Uterus (tissue), 2 donors: ENCODE measurements at regions not wholly inside any gene's neighbourhood (a gene's known extent, or its start where the extent isn't known, plus 50 kb on each side); places are given as distances from the start of the nearest gene placed in this dataset.

Experiments used
- POLR2A ChIP-seq, 2 donors: fragments of 450-650 bp; IDR thresholded peaks; one replicate each; pipeline ENCODE4 v1.6.1; 2016; ENCODE audit warnings: antibody characterized with exemption in 2 of 2, mild to moderate bottlenecking in 1 of 2, moderate library complexity in 1 of 2
- TF ChIP-seq, protein P1 (sequence below), 4 experiments: fragments of 200-600 bp in 2 of 4; fragments of 450-650 bp in 2 of 4; sonication (generic) in 2 of 4; IDR thresholded peaks; one replicate each; pipeline ENCODE4 v1.5.1; 2016 to 2019; ENCODE audit warnings: antibody characterized with exemption in 4 of 4, mild to moderate bottlenecking in 2 of 4, moderate library complexity in 1 of 4

GRCh38 chr2:84181927-84182326, 277.2 kb downstream of the SUCLG1 start:
- TF ChIP-seq, protein P1, sequence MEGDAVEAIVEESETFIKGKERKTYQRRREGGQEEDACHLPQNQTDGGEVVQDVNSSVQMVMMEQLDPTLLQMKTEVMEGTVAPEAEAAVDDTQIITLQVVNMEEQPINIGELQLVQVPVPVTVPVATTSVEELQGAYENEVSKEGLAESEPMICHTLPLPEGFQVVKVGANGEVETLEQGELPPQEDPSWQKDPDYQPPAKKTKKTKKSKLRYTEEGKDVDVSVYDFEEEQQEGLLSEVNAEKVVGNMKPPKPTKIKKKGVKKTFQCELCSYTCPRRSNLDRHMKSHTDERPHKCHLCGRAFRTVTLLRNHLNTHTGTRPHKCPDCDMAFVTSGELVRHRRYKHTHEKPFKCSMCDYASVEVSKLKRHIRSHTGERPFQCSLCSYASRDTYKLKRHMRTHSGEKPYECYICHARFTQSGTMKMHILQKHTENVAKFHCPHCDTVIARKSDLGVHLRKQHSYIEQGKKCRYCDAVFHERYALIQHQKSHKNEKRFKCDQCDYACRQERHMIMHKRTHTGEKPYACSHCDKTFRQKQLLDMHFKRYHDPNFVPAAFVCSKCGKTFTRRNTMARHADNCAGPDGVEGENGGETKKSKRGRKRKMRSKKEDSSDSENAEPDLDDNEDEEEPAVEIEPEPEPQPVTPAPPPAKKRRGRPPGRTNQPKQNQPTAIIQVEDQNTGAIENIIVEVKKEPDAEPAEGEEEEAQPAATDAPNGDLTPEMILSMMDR (IDR thresholded peaks at IDR 0.05): no peak
- TF ChIP-seq POLR2A (IDR thresholded peaks at IDR 0.05): no peak
